ENCODE measurements at regions not wholly inside any gene's neighbourhood (a gene's known extent, or its start where the extent isn't known, plus 50 kb on each side); places are given as distances from the start of the nearest gene placed in this dataset.

DNA sequence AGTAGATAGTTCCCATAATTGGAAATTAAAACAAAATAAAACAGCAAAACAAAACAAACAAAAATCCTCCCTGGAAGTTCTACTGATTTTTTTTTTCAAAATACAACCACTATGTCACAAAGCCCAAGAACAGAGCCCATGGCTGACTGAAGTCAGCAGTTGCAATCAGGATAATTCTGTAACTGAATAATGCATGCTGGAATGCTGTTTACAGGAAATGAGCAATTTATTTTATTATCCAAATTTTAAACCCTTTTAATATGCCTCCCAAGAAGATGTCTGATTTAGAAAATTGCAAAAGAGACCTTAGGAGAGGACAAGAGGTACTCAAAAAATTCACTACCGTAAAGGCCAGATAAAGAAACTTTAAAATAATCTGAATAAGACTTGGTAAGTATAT is 578.2 kb downstream of the TOX3 start:
- H3K4me1 ChIP-seq (ENCODE audit: insufficient read depth) = peaks cover 24% of the 10 kb centered on the region
- TF ChIP-seq ZNF114 (CRISPR knock-in tag; IDR thresholded peaks at IDR 0.05) (no peak), NANOG (IDR thresholded peaks at IDR 0.05; ENCODE audit: borderline replicate concordance) (no peak), JUNB (IDR thresholded peaks at IDR 0.05; ENCODE audit: unreplicated experiment) (no peak), ZNF331 (CRISPR knock-in tag; IDR thresholded peaks at IDR 0.05; ENCODE audit: low read depth) (no peak), POLR2AphosphoS5 (IDR thresholded peaks at IDR 0.05; ENCODE audit: low read depth) (no peak), EZH2phosphoT487 (IDR thresholded peaks at IDR 0.05; ENCODE audit: unreplicated experiment) (no peak), EZH2 (IDR thresholded peaks at IDR 0.05; ENCODE audit: low read depth, unreplicated experiment) (no peak)
- Mint-ChIP-seq H3K4me3 (no peak overlapping the region), H3K27me3 (ENCODE audit: insufficient read depth, low read depth, poor library complexity) (peaks cover 2% of the 10 kb centered on the region), H3K27ac (no peak overlapping the region), H3K36me3 (ENCODE audit: low read depth) (no peaks in the 10 kb centered on the region), H3K9me3 (no peaks in the 10 kb centered on the region), H3K4me1 (peaks cover 28% of the 10 kb centered on the region)
- no peak overlapping the region for H2AFZ ChIP-seq
- ATAC-seq (no peak), DNase-seq (ENCODE audit: low spot score) (no peak)
- H3K79me2 ChIP-seq (replicated peaks; ENCODE audit: insufficient read depth) = no peaks in the 10 kb centered on the region
- 0 out of 2 replicates have a peak overlapping the region, but pooled peaks have one; percentile 60 for H3K4me2 ChIP-seq
- no peak overlapping the region for H3K4me3 ChIP-seq
- no peaks in the 10 kb centered on the region for H3K27me3 ChIP-seq (ENCODE audit: insufficient read depth)
- H3F3A ChIP-seq (replicated peaks; ENCODE audit: low read depth) = no peaks in the 10 kb centered on the region
- peaks cover 8% of the 10 kb centered on the region; the same call in 1 of the 2 replicates for H3K9me2 ChIP-seq (ENCODE audit: insufficient read depth)
- H3K36me3 ChIP-seq (ENCODE audit: insufficient read depth) = no peaks in the 10 kb centered on the region
- no peaks in the 10 kb centered on the region for H4K20me1 ChIP-seq (replicated peaks; ENCODE audit: insufficient read depth)
- no peak overlapping the region for H3K27ac ChIP-seq (ENCODE audit: low read depth)

GRCh38 chr16:51967646-51968045 is 579.3 kb downstream of the TOX3 start:
- Mint-ChIP-seq H3K27me3 (ENCODE audit: insufficient read depth, low read depth, poor library complexity) (peaks cover 2% of the 10 kb centered on the region), H3K4me1 (peaks cover 28% of the 10 kb centered on the region)
- ATAC-seq = no peak
- TF ChIP-seq ZNF331 (CRISPR knock-in tag; IDR thresholded peaks at IDR 0.05; ENCODE audit: low read depth) = no peak
- TF ChIP-seq, protein P1, sequence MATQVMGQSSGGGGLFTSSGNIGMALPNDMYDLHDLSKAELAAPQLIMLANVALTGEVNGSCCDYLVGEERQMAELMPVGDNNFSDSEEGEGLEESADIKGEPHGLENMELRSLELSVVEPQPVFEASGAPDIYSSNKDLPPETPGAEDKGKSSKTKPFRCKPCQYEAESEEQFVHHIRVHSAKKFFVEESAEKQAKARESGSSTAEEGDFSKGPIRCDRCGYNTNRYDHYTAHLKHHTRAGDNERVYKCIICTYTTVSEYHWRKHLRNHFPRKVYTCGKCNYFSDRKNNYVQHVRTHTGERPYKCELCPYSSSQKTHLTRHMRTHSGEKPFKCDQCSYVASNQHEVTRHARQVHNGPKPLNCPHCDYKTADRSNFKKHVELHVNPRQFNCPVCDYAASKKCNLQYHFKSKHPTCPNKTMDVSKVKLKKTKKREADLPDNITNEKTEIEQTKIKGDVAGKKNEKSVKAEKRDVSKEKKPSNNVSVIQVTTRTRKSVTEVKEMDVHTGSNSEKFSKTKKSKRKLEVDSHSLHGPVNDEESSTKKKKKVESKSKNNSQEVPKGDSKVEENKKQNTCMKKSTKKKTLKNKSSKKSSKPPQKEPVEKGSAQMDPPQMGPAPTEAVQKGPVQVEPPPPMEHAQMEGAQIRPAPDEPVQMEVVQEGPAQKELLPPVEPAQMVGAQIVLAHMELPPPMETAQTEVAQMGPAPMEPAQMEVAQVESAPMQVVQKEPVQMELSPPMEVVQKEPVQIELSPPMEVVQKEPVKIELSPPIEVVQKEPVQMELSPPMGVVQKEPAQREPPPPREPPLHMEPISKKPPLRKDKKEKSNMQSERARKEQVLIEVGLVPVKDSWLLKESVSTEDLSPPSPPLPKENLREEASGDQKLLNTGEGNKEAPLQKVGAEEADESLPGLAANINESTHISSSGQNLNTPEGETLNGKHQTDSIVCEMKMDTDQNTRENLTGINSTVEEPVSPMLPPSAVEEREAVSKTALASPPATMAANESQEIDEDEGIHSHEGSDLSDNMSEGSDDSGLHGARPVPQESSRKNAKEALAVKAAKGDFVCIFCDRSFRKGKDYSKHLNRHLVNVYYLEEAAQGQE (IDR thresholded peaks at IDR 0.05; ENCODE audit: unreplicated experiment) = no peak
- no peak for TF ChIP-seq NANOG (IDR thresholded peaks at IDR 0.05; ENCODE audit: borderline replicate concordance)
- no peak for TF ChIP-seq POLR2AphosphoS5 (IDR thresholded peaks at IDR 0.05; ENCODE audit: low read depth)
- TF ChIP-seq, protein P2, sequence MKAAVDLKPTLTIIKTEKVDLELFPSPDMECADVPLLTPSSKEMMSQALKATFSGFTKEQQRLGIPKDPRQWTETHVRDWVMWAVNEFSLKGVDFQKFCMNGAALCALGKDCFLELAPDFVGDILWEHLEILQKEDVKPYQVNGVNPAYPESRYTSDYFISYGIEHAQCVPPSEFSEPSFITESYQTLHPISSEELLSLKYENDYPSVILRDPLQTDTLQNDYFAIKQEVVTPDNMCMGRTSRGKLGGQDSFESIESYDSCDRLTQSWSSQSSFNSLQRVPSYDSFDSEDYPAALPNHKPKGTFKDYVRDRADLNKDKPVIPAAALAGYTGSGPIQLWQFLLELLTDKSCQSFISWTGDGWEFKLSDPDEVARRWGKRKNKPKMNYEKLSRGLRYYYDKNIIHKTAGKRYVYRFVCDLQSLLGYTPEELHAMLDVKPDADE (IDR thresholded peaks at IDR 0.05) = no peak
- TF ChIP-seq ZNF114 (CRISPR knock-in tag; IDR thresholded peaks at IDR 0.05) = no peak
- TF ChIP-seq, protein P3, sequence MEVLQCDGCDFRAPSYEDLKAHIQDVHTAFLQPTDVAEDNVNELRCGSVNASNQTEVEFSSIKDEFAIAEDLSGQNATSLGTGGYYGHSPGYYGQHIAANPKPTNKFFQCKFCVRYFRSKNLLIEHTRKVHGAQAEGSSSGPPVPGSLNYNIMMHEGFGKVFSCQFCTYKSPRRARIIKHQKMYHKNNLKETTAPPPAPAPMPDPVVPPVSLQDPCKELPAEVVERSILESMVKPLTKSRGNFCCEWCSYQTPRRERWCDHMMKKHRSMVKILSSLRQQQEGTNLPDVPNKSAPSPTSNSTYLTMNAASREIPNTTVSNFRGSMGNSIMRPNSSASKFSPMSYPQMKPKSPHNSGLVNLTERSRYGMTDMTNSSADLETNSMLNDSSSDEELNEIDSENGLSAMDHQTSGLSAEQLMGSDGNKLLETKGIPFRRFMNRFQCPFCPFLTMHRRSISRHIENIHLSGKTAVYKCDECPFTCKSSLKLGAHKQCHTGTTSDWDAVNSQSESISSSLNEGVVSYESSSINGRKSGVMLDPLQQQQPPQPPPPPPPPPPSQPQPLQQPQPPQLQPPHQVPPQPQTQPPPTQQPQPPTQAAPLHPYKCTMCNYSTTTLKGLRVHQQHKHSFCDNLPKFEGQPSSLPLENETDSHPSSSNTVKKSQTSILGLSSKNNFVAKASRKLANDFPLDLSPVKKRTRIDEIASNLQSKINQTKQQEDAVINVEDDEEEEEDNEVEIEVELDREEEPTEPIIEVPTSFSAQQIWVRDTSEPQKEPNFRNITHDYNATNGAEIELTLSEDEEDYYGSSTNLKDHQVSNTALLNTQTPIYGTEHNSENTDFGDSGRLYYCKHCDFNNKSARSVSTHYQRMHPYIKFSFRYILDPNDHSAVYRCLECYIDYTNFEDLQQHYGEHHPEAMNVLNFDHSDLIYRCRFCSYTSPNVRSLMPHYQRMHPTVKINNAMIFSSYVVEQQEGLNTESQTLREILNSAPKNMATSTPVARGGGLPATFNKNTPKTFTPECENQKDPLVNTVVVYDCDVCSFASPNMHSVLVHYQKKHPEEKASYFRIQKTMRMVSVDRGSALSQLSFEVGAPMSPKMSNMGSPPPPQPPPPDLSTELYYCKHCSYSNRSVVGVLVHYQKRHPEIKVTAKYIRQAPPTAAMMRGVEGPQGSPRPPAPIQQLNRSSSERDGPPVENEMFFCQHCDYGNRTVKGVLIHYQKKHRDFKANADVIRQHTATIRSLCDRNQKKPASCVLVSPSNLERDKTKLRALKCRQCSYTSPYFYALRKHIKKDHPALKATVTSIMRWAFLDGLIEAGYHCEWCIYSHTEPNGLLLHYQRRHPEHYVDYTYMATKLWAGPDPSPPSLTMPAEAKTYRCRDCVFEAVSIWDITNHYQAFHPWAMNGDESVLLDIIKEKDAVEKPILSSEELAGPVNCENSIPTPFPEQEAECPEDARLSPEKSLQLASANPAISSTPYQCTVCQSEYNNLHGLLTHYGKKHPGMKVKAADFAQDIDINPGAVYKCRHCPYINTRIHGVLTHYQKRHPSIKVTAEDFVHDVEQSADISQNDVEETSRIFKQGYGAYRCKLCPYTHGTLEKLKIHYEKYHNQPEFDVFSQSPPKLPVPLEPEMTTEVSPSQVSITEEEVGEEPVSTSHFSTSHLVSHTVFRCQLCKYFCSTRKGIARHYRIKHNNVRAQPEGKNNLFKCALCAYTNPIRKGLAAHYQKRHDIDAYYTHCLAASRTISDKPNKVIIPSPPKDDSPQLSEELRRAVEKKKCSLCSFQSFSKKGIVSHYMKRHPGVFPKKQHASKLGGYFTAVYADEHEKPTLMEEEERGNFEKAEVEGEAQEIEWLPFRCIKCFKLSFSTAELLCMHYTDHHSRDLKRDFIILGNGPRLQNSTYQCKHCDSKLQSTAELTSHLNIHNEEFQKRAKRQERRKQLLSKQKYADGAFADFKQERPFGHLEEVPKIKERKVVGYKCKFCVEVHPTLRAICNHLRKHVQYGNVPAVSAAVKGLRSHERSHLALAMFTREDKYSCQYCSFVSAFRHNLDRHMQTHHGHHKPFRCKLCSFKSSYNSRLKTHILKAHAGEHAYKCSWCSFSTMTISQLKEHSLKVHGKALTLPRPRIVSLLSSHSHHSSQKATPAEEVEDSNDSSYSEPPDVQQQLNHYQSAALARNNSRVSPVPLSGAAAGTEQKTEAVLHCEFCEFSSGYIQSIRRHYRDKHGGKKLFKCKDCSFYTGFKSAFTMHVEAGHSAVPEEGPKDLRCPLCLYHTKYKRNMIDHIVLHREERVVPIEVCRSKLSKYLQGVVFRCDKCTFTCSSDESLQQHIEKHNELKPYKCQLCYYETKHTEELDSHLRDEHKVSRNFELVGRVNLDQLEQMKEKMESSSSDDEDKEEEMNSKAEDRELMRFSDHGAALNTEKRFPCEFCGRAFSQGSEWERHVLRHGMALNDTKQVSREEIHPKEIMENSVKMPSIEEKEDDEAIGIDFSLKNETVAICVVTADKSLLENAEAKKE (CRISPR knock-in tag; IDR thresholded peaks at IDR 0.05) = no peak
- no peak for TF ChIP-seq STAT1 (IDR thresholded peaks at IDR 0.05; ENCODE audit: unreplicated experiment)
- no peak for TF ChIP-seq CREB1 (CRISPR knock-in tag; IDR thresholded peaks at IDR 0.05; ENCODE audit: low read depth)

More at GRCh38 chr16:51967646-51968045, 579.3 kb downstream of the TOX3 start:
- Histone ChIP-seq H3K36me3 (ENCODE audit: insufficient read depth) (no peaks in the 10 kb centered on the region), H3K9me2 (ENCODE audit: insufficient read depth) (peaks cover 8% of the 10 kb centered on the region; the same call in 1 of the 2 replicates), H3K79me2 (replicated peaks; ENCODE audit: insufficient read depth) (no peaks in the 10 kb centered on the region), H3K4me2 (peak overlapping the region; percentile 60), H4K20me1 (replicated peaks; ENCODE audit: insufficient read depth) (no peaks in the 10 kb centered on the region), H3K4me1 (ENCODE audit: insufficient read depth) (peaks cover 24% of the 10 kb centered on the region), H3K27ac (ENCODE audit: low read depth) (no peak overlapping the region), H3K4me3 (no peak overlapping the region), H3K27me3 (ENCODE audit: insufficient read depth) (no peaks in the 10 kb centered on the region), H3F3A (replicated peaks; ENCODE audit: low read depth) (no peaks in the 10 kb centered on the region), H2AFZ (peak overlapping the region; percentile 93)
- H3K9me3 Mint-ChIP-seq = no peaks in the 10 kb centered on the region
- H3K4me3 Mint-ChIP-seq = no peak overlapping the region
- DNase-seq (ENCODE audit: low spot score) = no peak
- no peak overlapping the region for H3K27ac Mint-ChIP-seq
- no peaks in the 10 kb centered on the region for H3K36me3 Mint-ChIP-seq (ENCODE audit: low read depth)
